HUDEP-2 (cell line): ENCODE measurements at regions not wholly inside any gene's neighbourhood (a gene's known extent, or its start where the extent isn't known, plus 50 kb on each side); places are given as distances from the start of the nearest gene placed in this dataset.
"Not testable (repeated sequence)": the region's sequence is repeated elsewhere in the genome, so short reads cannot be mapped to it uniquely, and the experiment has no call there.

ENCODE experiments used
- DNase-seq, 76 experiments: peaks; one replicate each; lab custom pipeline; 2025; ENCODE audit not compliant: unreplicated experiment in 76 of 76; lab: John Stamatoyannopoulos, UW

GRCh38 chr22:46026899-46027210 is 49.9 kb upstream of the WNT7B start:
- DNase-seq: no peak

- DNase-seq: peak in 7 of 76 experiments; percentile 6 to 21 (median 15)
Measured at GRCh38 chr22:46027211-46028105, 50.5 kb upstream of the WNT7B start.

GRCh38 chr22:46028106-46028991 is 51.4 kb upstream of the WNT7B start:
- DNase-seq: no peak

- DNase-seq: no peak
Measured at GRCh38 chr22:46029036-46029435, 52.1 kb upstream of the WNT7B start.

- DNase-seq: no peak
Measured at GRCh38 chr22:46029574-46030200, 52.7 kb upstream of the WNT7B start.

GRCh38 chr22:46030231-46030880 is 53.4 kb upstream of the WNT7B start:
- no peak for DNase-seq

GRCh38 chr22:46031066-46031465 is 54.1 kb upstream of the WNT7B start:
- DNase-seq: no peak

GRCh38 chr22:46031557-46031956 is 54.6 kb upstream of the WNT7B start:
- no peak for DNase-seq

- DNase-seq: no peak
Measured at GRCh38 chr22:46031965-46032851, 55.2 kb upstream of the WNT7B start.

GRCh38 chr22:46033256-46034200 is 56.6 kb upstream of the WNT7B start:
- DNase-seq: no peak

GRCh38 chr22:46034480-46034879 is 57.5 kb upstream of the WNT7B start:
- DNase-seq: not testable (repeated sequence)

- peak in 1 of 76 experiments; percentile 41 for DNase-seq
Measured at GRCh38 chr22:46035380-46035741, 58.4 kb upstream of the WNT7B start.

- DNase-seq: peak; percentile 62 to 99 (median 98)
Measured at GRCh38 chr22:46035742-46036557, 59.0 kb upstream of the WNT7B start.

- peak in 41 of 76 experiments; percentile 6 to 64 (median 30) for DNase-seq
Measured at GRCh38 chr22:46036558-46037408, 59.8 kb upstream of the WNT7B start.

- no peak for DNase-seq
Measured at GRCh38 chr22:46038174-46038487, 61.2 kb upstream of the WNT7B start.

GRCh38 chr22:46038516-46039430 is 61.8 kb upstream of the WNT7B start:
- no peak for DNase-seq
